GM19397 (cell line): ENCODE measurements at regions not wholly inside any gene's neighbourhood (a gene's known extent, or its start where the extent isn't known, plus 50 kb on each side); places are given as distances from the start of the nearest gene placed in this dataset.

Source experiments
- ATAC-seq: cut with Tn5 transposase; IDR thresholded peaks from one replicate; pipeline ENCODE4 v1.9.1; 2021; ENCODE audit warnings: mild to moderate bottlenecking, moderate library complexity; ENCODE audit not compliant: unreplicated experiment

- no peak for ATAC-seq
These were observed 474.1 kb downstream of the CAAP1 start for GRCh38 chr9:26418480-26418879.

GRCh38 chr9:26415528-26415927 is 477.1 kb downstream of the CAAP1 start:
- no peak for ATAC-seq

GRCh38 chr9:26413611-26414010 is 479.0 kb downstream of the CAAP1 start:
- ATAC-seq = no peak

GRCh38 chr9:26412446-26412845 is 480.2 kb downstream of the CAAP1 start:
- no peak for ATAC-seq

GRCh38 chr9:26406676-26407075 is 485.9 kb downstream of the CAAP1 start:
- ATAC-seq = no peak

GRCh38 chr9:26399556-26399955 is 493.0 kb downstream of the CAAP1 start:
- ATAC-seq = no peak

GRCh38 chr9:26394025-26394424 is 498.6 kb downstream of the CAAP1 start:
- no peak for ATAC-seq

GRCh38 chr9:26392639-26393038 is 500.0 kb downstream of the CAAP1 start:
- ATAC-seq = no peak

- no peak for ATAC-seq
These were observed 501.6 kb downstream of the CAAP1 start for GRCh38 chr9:26391036-26391435.

- ATAC-seq = no peak
These were observed 517.2 kb downstream of the CAAP1 start for GRCh38 chr9:26375448-26375847.

GRCh38 chr9:26373616-26374015 is 519.0 kb downstream of the CAAP1 start:
- ATAC-seq = no peak

- no peak for ATAC-seq
These were observed 521.4 kb downstream of the CAAP1 start for GRCh38 chr9:26371236-26371635.

- no peak for ATAC-seq
These were observed 523.5 kb downstream of the CAAP1 start for GRCh38 chr9:26369093-26369492.

GRCh38 chr9:26368241-26368640 is 524.4 kb downstream of the CAAP1 start:
- ATAC-seq = no peak

- ATAC-seq = no peak
These were observed 531.6 kb downstream of the CAAP1 start for GRCh38 chr9:26361010-26361409.

GRCh38 chr9:26358836-26359235 is 533.8 kb downstream of the CAAP1 start:
- ATAC-seq = no peak

GRCh38 chr9:26357803-26358344 is 534.7 kb downstream of the CAAP1 start:
- ATAC-seq = no peak

- ATAC-seq = no peak
These were observed 536.1 kb downstream of the CAAP1 start for GRCh38 chr9:26356491-26356890.

- no peak for ATAC-seq
These were observed 545.6 kb downstream of the CAAP1 start for GRCh38 chr9:26346942-26347477.

- ATAC-seq = no peak
These were observed 551.1 kb downstream of the CAAP1 start for GRCh38 chr9:26341545-26341944.

GRCh38 chr9:26339796-26340195 is 552.8 kb downstream of the CAAP1 start:
- ATAC-seq = no peak

- ATAC-seq = no peak
These were observed 557.5 kb downstream of the CAAP1 start for GRCh38 chr9:26335116-26335515.

GRCh38 chr9:26334706-26335105 is 557.9 kb downstream of the CAAP1 start:
- no peak for ATAC-seq
